GM21529 (cell line): ENCODE measurements at regions not wholly inside any gene's neighbourhood (a gene's known extent, or its start where the extent isn't known, plus 50 kb on each side); places are given as distances from the start of the nearest gene placed in this dataset.
"Not testable (repeated sequence)": the region's sequence is repeated elsewhere in the genome, so short reads cannot be mapped to it uniquely, and the experiment has no call there.

Experiments
- ATAC-seq: cut with Tn5 transposase; IDR thresholded peaks from one replicate; pipeline ENCODE4 v1.9.1; 2021; ENCODE audit not compliant: unreplicated experiment

DNA sequence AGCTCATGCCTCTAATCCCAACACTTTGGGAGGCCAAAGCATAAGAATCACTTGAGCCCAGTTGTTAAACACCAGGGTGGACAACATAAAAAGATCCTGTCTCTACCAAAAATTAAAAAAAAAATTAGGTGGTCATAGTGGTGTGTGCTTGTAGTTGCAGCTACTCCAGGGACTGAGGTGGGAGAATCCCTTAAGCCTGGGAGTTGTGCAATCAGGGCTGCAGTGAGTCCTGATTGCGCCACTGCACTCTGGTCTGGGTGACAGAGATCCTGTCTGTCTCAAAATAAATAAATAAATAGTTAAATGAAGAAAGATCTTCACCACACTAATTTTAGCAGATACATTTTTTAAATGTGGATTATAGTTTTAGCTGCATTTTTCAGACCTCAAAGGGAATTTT lies 433.2 kb downstream of the MAT2B start:
- ATAC-seq: no peak

DNA sequence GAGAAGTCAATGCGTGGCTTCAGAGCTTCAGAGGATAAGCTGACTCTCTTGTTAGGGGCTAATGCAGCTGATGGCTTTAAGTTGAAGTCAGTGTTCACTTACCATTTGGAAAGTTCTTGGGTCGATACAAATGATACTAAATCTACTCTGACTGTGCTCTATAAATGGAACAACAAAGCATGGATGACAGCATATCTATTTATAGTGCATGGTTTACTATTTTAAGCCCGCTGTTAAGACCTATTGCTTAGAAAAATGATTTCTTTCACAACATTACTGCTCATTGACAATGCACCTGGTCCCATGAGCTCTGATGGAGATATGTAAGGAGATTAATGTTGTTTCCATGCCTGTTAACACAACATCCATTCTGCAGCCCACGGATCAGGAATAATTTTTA lies 435.7 kb downstream of the MAT2B start:
- peak; percentile 38 for ATAC-seq

DNA sequence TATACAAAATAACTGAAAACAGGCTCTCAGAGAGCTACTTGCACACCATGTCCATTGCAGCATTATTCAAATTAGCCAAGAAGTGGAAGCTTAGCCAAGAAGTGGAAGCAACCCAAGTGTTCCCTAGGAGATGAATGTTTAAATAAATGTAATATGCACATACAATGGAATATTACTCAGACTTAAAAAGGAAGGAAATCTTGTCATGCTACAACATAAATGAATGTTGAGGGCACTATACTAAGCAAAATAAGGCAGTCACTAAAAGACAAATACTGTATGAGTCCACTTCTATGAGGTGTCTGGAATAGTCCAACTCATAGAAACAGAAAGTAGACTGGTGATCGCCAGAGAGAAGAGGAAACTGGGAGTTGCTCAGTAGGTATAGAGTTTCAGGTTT lies 438.1 kb downstream of the MAT2B start:
- peak; percentile 41 for ATAC-seq

DNA sequence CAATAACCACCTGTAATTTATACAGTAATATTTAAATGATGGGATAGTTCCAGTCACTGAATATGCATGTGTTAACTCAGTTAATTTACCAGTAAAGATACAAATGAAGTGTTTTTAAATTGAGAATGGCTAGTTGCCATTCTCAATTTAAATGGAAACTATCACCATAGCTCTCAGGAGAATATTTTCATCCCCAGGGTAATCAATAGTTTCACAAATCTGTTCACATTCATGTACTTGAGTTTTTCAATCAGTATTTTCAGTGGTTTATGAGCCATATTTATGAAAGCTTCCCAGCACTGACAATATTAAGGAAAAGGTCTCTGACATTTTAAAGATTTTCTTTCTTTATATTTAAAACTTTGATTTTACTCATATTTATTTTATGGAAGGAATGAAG lies 439.3 kb downstream of the MAT2B start:
- ATAC-seq: no peak

DNA sequence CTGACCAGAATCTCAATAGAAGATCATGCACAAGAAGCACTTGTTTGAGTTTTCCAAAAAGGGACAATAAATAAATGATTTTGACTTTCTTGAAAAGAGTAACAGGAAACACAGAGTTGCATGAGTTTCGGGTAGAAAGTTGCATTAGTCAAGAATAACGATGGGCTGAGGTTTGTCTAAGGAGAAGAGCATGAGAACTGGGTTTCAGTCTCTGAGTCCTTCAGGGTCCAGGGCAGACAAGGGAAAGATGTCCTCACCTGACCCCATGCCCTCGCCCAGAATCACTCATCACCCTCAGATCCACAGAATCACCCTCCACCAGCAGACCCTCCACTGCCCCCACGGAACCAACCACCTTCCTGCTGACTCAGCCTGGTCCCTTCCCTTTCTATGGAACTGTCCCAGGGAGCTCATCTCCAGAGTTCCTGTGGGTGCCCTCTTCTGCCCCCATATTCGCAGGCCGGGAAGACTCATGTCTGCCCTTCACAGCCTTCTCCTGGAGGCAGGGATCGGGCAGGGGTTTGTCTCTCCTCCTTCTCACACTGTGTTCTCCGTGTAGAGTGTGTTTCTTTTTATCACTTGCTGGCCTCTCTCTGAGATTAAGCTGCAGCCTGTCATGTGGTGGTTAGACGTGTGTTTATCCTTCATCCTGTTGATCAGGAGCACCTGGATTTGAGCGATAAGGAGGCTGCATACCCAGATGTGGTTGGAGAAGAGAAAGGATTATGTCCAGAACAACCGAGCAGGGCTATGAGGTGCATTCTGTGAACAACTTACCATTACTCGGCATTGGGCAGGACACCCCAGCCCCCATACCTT lies 442.6 kb downstream of the MAT2B start:
- ATAC-seq: no peak

DNA sequence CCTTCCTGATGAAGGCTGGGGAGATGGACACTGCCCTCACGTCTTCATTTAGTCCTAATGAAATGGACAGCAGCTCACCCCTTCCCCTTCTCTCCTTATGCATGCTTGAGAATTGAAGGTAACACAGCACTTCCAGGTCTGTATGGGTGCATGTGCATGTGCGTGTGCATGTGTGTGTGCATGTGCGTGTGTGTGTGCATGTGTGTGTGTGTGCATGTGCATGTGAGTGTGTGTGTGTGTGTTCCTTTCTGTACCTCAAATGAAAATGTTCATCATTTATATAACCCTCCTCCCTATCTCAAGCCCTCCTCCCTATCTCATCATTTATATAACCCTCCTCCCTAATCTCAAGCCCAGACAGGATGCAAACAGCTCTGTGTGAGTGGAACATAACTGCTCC lies 444.8 kb downstream of the MAT2B start:
- ATAC-seq: no peak

DNA sequence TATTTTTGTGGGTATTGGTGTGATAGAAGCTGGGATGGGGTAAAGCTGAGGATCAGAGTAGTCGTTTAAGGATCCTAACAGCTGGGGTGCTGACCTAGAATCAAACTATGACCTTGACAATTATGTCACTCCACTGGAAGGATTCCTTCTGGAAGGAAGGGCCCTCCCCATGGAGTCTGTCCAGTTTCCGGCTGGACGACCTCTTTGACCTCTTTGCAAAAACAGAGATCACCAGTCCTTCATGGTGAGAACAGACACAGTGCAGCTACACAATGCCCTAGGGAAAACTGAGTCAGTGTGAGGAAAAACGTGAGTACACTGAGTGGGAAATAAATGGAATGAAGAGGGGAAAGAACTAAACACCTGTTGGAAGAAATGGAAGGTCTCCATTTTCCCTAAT lies 445.6 kb downstream of the MAT2B start:
- ATAC-seq: no peak

DNA sequence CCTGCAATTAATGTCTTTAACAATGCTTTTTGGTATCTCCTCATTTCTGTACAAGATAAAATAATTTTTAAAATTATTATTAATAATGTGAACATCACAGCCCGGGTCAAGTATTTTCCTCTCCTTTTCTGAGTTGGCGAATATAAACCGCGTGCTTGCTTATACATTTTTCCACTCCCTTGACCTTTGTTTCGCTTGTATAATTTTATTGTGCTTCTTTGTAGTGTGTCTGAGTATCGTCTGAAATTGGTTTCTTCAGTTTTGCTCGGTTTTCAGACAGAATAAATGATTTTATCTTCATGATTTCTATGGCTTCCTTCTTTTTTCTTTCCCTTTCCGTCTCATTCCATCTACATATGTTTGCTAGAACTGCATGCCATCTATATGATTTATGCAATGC lies 448.5 kb downstream of the MAT2B start:
- ATAC-seq: no peak

DNA sequence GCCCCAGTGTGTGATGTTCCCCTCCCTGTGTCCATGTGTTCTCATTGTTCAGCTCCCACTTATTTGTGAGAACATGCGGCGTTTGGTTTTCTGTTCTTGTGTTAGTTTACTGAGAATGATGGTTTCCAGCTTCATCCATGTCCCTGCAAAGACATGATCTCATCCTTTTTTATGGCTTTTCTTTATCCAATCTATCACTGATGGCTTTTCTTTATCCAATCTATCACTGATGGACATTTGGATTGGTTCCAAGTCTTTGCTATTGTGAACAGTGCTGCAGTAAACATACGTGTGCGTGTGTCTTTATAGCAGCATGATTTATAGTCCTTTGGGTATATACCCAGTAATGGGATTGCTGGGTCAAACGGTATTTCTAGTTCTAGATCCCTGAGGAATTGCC lies 455.8 kb downstream of the MAT2B start:
- not testable (repeated sequence) for ATAC-seq

DNA sequence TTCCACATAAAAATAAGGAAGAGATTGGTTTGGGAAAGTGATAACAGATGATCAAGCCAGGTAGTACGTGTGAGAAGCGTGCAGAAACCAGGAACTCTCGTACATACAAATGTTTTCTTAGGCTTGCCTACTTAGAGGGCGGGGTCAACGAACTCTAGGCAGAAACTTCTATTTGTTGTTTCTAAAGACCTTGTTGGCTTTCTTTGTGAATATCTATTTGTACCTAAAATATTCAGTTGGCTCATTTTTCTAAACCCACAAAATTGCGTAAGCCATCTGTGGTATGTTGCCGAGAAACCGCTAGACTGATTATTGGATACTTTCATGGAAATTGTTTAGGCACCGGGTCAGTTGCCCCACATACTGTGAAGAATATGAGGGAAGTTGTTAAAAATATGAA lies 458.5 kb downstream of the MAT2B start:
- ATAC-seq: no peak

DNA sequence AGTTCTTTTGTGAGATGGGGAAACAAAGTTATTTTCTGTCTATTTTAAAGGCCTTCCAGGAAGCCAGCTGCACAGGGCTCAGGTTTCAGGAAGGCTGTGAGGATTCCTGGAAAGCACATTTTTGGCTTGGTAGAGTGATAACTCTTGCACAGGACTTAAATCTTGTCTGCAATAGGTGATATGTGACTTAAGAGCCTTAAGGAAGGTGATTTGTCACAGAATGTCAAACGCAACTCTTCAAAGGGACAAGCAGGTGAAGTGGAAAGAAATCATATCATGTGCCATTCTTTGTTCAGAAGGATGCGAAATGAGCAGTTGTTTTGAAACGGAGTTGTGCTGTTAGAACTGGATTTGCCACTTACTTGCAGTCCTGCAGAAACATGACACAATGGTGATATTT lies 459.3 kb downstream of the MAT2B start:
- no peak for ATAC-seq

DNA sequence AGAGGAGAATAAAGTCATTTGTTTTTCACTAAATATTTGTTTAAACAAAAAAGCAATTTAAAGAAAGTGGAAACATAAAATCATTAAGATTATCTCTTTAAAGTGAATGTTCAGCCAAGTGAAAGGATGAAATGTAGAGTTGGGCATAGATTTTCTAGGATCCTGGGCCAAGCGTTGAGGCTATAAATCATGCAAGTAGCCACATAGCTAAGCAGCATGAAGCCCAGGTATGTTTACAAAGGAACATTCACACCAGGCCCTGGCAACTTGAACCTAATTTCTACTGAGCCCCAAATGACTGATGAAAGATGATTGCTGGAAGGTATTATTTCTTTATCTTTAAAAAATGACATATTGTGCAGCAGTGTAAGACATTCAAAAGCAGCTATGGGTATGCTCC lies 461.8 kb downstream of the MAT2B start:
- no peak for ATAC-seq

DNA sequence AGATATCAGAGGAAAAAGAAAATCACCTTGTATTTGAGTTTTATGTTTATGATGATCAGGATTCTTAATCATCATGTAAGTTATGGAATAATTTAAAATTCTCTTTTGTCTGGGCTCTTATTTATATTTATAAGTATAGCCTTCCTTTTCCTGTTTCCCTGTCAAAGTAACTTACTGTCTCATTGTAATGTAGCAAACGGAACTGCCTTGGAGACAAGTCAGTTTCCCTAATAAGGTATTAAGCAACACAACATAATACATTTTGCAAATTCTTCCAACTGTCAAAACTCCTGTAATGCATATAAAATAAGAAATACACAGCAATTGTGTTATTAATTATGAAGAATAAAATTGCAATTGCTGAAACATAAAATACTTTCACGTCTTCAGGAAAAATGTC lies 463.2 kb downstream of the MAT2B start:
- ATAC-seq: no peak

DNA sequence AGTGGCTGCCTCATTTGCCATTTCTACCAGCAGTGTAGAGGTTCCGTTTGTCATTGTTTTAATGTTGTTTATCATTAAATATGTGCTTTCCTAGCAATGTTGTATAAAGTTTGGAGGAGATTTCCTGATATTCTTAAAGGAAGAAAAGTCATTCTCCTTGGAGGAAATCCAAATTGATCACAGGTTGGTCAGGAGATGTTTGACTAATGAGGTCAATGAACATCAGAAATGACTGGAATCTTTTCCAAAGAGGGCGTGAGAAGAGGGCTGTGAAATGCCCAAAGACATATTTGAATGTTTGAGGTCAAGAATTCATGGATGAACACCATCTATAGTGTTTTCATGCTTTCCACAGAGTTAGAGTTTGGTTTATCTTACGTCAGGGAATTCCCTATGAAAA lies 471.3 kb downstream of the MAT2B start:
- ATAC-seq: no peak

DNA sequence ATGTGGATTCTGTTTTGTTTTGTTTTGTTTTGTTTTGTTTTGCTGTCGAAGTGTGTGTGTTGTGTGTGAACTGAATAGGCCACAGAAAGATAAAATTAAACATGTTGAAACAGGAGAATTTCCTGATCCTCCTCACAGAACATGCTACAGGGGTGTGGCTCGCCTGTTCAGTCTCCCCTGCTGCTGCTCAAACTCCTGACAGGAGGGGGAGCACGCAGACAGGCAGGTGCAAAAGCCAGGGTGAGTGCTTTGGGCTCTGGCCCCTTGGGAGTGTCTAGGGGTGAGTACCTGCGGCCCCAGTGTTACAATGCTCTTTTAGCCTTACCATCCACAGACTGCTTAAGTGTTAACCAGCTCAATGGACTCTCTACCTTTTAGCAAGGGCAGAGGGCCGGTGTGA lies 473.5 kb downstream of the MAT2B start:
- peak; percentile 61 for ATAC-seq

DNA sequence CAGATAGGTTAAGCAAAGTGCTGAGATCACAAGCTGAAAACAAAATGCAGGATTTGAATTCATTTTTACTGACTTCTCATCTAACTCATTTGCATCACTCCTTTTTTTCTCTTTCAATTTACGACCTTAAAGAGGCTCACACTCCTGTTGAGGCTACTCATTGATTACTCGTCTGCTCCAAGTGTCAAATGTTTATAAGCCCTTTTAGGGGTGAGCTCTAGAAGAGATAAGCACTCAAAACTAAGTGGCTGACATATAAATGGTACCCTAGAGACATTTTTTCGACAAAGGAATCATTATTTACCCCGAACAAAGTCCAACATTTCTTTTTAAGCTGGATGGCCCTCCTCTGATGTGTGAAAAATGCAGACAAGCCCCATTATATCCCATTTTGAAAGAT lies 483.1 kb downstream of the MAT2B start:
- ATAC-seq: no peak

DNA sequence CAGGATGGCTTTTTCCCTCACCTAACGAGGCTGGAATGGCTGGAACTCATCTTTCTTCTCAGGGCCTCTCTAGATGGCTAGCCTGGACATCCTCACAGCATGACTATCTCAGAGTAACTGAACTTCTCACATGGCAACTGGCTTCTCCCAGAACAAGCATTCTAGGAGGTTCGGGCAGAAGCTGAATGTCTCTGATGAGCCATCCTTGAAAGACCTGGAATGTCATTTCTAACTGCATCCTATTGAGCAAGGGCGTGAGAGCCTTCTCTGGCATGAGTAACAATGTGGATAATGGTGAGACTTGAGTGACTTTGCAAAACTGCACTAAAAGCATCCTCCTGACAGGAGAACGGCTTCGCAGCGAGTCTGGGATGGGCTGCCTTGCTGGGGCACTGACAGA lies 487.7 kb downstream of the MAT2B start:
- no peak for ATAC-seq

DNA sequence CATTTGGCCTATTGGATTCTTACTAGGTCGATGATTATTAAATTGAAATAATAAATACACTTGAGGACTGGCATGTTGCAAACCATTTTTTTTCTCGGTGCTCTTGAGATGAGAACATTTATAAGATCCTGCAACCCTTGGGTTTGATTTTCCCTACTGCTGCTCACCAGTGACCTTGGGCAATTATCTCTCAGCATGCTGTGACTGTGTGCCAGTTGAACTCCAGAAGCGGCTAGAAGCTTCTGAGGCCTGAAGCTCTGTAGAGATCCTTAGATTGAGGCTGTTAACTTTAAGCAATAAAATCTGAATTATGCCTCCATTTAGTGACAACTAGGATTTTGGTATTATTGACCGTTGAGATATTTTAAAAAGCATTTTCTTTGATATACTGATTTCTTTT lies 489.8 kb downstream of the MAT2B start:
- no peak for ATAC-seq

DNA sequence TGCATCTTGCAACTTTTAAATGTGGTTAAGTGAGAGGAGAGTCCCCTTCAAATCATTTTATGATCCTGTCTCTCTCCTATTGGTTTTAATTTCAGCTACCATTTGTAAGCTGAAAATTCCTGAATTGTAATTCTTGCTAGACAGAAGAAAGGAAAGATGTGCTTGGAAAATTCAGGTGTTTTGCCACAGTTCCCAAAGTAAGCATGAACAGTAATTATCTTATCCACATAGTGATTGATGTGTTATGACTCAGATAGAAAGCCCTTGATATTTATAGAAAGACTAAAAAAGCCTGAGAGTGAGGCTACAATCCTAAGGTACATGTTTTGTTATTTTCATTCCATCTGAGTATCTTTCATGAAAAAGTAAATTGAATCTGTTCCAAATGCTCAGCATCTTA lies 492.5 kb downstream of the MAT2B start:
- ATAC-seq: no peak

DNA sequence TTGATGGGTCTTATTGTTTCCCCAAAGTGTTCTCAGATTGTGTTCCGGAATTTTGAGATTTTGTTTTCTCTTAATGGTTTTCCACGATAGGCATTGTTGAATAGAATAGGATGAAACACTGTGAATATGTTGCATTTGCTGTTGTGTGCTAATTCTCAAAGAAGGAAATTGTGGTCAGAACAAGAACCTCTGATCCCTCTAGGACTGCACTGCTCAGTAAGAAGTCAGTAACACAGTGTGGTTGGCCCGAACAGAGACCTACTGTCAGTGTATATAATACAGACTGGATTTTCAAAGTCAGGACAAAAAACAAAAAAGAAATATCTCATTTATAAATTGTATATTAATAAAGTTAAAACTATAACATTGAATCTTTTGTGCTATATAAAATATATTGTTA lies 494.8 kb downstream of the MAT2B start:
- no peak for ATAC-seq

DNA sequence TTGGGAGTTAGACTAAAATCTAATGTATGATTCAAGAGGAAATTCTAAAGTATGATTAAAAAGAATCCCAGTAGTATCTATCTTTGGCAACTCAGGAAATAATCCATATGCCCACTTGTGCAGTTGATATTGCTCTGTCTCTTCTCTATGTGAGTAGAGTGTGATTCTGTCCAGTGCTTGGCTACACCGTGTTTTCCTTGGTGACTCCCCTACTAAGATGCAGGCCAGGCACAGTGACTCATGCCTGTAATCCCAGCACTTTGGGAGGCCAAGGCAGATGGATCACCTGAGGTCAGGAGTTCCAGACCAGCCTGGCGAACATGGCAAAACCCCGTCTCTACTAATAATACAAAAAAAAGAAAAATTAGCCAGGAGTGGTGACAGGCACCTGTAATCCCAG lies 495.4 kb downstream of the MAT2B start:
- ATAC-seq: no peak

DNA sequence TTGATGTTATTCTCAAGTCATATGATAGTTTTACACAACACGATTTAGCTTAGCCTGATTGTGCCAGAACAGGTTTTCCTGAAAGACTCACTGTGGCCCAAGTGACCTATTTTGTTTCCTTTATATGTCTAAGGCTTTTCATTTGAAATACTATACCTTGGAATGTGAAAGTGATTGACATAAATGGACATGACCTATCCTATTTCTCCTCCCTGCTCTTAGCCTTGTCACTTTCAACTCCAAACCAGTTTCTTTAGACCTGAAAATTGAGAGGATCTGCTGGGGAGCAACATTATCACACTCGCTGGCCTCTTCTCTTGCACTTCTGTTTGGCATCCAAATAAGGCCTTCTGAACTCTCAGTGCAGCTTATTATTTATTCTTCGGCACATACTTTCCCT lies 496.8 kb downstream of the MAT2B start:
- no peak for ATAC-seq

DNA sequence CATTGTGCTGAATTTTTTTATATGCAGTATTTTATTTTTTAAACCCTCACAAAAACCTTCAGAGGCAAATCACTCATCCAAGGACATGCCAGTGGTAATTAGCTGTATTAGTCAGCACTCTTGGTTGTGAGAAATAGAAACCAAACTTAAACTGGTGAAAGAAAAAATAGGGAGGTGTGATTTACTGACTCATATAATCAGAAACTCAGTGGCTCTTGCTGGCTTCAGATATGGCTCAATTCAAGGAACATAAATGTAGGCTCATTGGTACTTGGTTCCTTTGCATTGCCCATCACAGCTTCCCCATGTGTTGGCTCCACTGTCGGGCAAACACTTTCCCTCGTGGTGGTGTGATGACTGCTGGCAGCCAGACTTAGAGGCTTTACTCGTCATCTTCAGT lies 497.2 kb downstream of the MAT2B start:
- ATAC-seq: peak; percentile 48
